Brain microvascular endothelial cell (primary cell): ENCODE measurements at regions not wholly inside any gene's neighbourhood (a gene's known extent, or its start where the extent isn't known, plus 50 kb on each side); places are given as distances from the start of the nearest gene placed in this dataset.

Source experiments
- DNase-seq: peaks from one replicate; pipeline ENCODE4 v3.0.0-alpha.2; 2020
- H3K27ac ChIP-seq: fragments of 250-450 bp; sonication (Bioruptor Pico); 2 replicates; pipeline ENCODE4 v1.5.1; 2020; ENCODE audit warnings: mild to moderate bottlenecking, moderate library complexity
- H3K27me3 ChIP-seq: fragments of 250-450 bp; sonication (Bioruptor Pico); replicated peaks from 2 replicates; pipeline ENCODE4 v1.5.1; 2020; ENCODE audit warnings: mild to moderate bottlenecking
- H3K36me3 ChIP-seq: fragments of 250-450 bp; sonication (Bioruptor Pico); replicated peaks from 2 replicates; pipeline ENCODE4 v1.5.1; 2020; ENCODE audit warnings: mild to moderate bottlenecking
- H3K4me3 ChIP-seq: 2 replicates; pipeline ENCODE4 v1.5.1; 2011; ENCODE audit warnings: low read depth, mild to moderate bottlenecking, control low read depth, low read length, moderate library complexity
- in situ Hi-C: cut with HindIII; loops from 2 replicates; pipeline ENCODE4 v1.10.0; 2017; ENCODE audit warnings: low sequenced_read_pairs, low pct_ligation_motif_present
- TF ChIP-seq, protein P1 (sequence below): IDR thresholded peaks from 2 replicates; pipeline ENCODE4 v1.5.1; 2011; ENCODE audit warnings: low read depth, mild to moderate bottlenecking, moderate library complexity, low read length, control low read depth, inconsistent platforms; ENCODE audit errors: missing control alignments

GRCh38 chr10:124156524-124157260 lies 63.3 kb upstream of the CHST15 start:
- no peaks in the 10 kb centered on the region for H3K27me3 ChIP-seq
- H3K27ac ChIP-seq = no peak overlapping the region
- DNase-seq = no peak
- TF ChIP-seq, protein P1, sequence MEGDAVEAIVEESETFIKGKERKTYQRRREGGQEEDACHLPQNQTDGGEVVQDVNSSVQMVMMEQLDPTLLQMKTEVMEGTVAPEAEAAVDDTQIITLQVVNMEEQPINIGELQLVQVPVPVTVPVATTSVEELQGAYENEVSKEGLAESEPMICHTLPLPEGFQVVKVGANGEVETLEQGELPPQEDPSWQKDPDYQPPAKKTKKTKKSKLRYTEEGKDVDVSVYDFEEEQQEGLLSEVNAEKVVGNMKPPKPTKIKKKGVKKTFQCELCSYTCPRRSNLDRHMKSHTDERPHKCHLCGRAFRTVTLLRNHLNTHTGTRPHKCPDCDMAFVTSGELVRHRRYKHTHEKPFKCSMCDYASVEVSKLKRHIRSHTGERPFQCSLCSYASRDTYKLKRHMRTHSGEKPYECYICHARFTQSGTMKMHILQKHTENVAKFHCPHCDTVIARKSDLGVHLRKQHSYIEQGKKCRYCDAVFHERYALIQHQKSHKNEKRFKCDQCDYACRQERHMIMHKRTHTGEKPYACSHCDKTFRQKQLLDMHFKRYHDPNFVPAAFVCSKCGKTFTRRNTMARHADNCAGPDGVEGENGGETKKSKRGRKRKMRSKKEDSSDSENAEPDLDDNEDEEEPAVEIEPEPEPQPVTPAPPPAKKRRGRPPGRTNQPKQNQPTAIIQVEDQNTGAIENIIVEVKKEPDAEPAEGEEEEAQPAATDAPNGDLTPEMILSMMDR = no peak
- H3K4me3 ChIP-seq = no peak overlapping the region
- H3K36me3 ChIP-seq = no peaks in the 10 kb centered on the region
- in situ Hi-C loops = no loop called here

GRCh38 chr10:124155781-124156435 lies 62.5 kb upstream of the CHST15 start:
- in situ Hi-C loops = no loop called here
- H3K27me3 ChIP-seq = no peaks in the 10 kb centered on the region
- peak overlapping the region; percentile 2 for H3K27ac ChIP-seq
- no peaks in the 10 kb centered on the region for H3K36me3 ChIP-seq
- no peak overlapping the region for H3K4me3 ChIP-seq
- DNase-seq = no peak
- TF ChIP-seq, protein P1 = no peak

- in situ Hi-C loops = no loop called here
- Histone ChIP-seq H3K27ac (peak overlapping the region; percentile 61), H3K4me3 (no peak overlapping the region), H3K36me3 (no peaks in the 10 kb centered on the region), H3K27me3 (no peaks in the 10 kb centered on the region)
- DNase-seq = peak; percentile 86
- TF ChIP-seq, protein P1 = peak; percentile 4
Measured at GRCh38 chr10:124153023-124153826, 59.8 kb upstream of the CHST15 start.

GRCh38 chr10:124152139-124153022 lies 59.0 kb upstream of the CHST15 start:
- in situ Hi-C loops = no loop called here
- Histone ChIP-seq H3K4me3 (peak overlapping the region; percentile 3), H3K36me3 (no peaks in the 10 kb centered on the region), H3K27me3 (no peaks in the 10 kb centered on the region), H3K27ac (peak overlapping the region; percentile 61)
- DNase-seq = peak; percentile 56
- TF ChIP-seq, protein P1 = no peak

DNA sequence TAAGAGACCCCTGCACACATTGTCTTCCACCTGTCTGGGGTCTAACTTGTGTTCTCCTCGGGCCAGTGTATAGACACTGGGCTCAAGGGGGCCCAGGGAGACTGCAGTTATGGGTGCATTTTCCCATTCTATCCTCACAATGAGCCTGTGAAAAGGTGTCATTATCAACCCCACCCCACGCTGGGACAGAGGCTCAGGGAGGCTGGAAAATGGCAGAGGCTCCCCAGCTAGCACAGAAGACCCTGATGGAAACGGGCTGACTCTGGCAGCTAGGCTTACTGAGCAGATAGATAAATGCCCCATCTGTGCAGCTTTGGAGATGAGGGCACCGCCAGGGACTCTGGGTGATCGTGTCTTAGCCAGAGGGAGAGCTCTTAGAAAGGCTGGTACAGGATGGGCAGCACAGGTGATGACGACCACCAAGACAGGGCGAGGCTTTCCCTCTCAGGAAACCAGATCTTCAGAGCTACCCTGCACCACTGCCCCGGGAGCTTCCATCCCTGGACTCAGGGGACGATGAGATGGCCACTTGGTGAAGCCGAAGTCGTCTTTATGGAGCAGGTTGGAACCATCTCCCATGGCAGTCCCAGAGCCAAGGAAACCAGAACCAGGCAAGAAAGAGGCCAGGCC lies 58.2 kb upstream of the CHST15 start:
- DNase-seq = no peak
- Histone ChIP-seq H3K27ac (no peak overlapping the region), H3K4me3 (no peak overlapping the region), H3K36me3 (no peaks in the 10 kb centered on the region), H3K27me3 (no peaks in the 10 kb centered on the region)
- in situ Hi-C loops = no loop called here
- TF ChIP-seq, protein P1 = no peak
